HG03565 (cell line): ENCODE measurements at regions not wholly inside any gene's neighbourhood (a gene's known extent, or its start where the extent isn't known, plus 50 kb on each side); places are given as distances from the start of the nearest gene placed in this dataset.
"Not testable (repeated sequence)": the region's sequence is repeated elsewhere in the genome, so short reads cannot be mapped to it uniquely, and the experiment has no call there.

Experiments used
- ATAC-seq: cut with Tn5 transposase; IDR thresholded peaks from one replicate; pipeline ENCODE4 v1.9.1; 2021; ENCODE audit warnings: mild to moderate bottlenecking, moderate library complexity; ENCODE audit not compliant: unreplicated experiment

GRCh38 chr1:166601650-166602278 lies 237.5 kb upstream of the POGK start:
- ATAC-seq = no peak

GRCh38 chr1:166602801-166603200 lies 236.5 kb upstream of the POGK start:
- ATAC-seq = not testable (repeated sequence)

GRCh38 chr1:166603296-166603695 lies 236.0 kb upstream of the POGK start:
- ATAC-seq = no peak

GRCh38 chr1:166605137-166605536 lies 234.1 kb upstream of the POGK start:
- ATAC-seq = no peak

GRCh38 chr1:166612886-166613285 lies 226.4 kb upstream of the POGK start:
- ATAC-seq = no peak

- ATAC-seq = no peak
Observed at GRCh38 chr1:166616206-166616605, 223.1 kb upstream of the POGK start.

GRCh38 chr1:166626711-166627110 lies 212.6 kb upstream of the POGK start:
- no peak for ATAC-seq

- ATAC-seq = no peak
Observed at GRCh38 chr1:166627558-166627957, 211.7 kb upstream of the POGK start.

- no peak for ATAC-seq
Observed at GRCh38 chr1:166628259-166628658, 211.0 kb upstream of the POGK start.

GRCh38 chr1:166629946-166630345 lies 209.3 kb upstream of the POGK start:
- ATAC-seq = no peak

GRCh38 chr1:166630369-166630768 lies 208.9 kb upstream of the POGK start:
- ATAC-seq = no peak

GRCh38 chr1:166638137-166638536 lies 201.1 kb upstream of the POGK start:
- no peak for ATAC-seq

- ATAC-seq = not testable (repeated sequence)
Observed at GRCh38 chr1:166657228-166657627, 182.0 kb upstream of the POGK start.

GRCh38 chr1:166666790-166667189 lies 172.5 kb upstream of the POGK start:
- ATAC-seq = not testable (repeated sequence)

- not testable (repeated sequence) for ATAC-seq
Observed at GRCh38 chr1:166667600-166667999, 171.7 kb upstream of the POGK start.

- ATAC-seq = no peak
Observed at GRCh38 chr1:166671627-166672026, 167.6 kb upstream of the POGK start.

- no peak for ATAC-seq
Observed at GRCh38 chr1:166673722-166674121, 165.6 kb upstream of the POGK start.

GRCh38 chr1:166675213-166675612 lies 164.1 kb upstream of the POGK start:
- no peak for ATAC-seq

GRCh38 chr1:166676981-166677380 lies 162.3 kb upstream of the POGK start:
- ATAC-seq = no peak

- ATAC-seq = no peak
Observed at GRCh38 chr1:166679369-166679768, 159.9 kb upstream of the POGK start.

GRCh38 chr1:166682588-166682987 lies 156.7 kb upstream of the POGK start:
- no peak for ATAC-seq

GRCh38 chr1:166684669-166685068 lies 154.6 kb upstream of the POGK start:
- not testable (repeated sequence) for ATAC-seq

GRCh38 chr1:166685200-166685599 lies 154.1 kb upstream of the POGK start:
- ATAC-seq = no peak
